Stimulated activated CD4-positive, alpha-beta T cell treated with anti-CD3 and anti-CD28 coated beads, Interleukin-12 subunit alpha, Interleukin-12 subunit beta, amount 100 ng/mL, for 48 hours (primary cell): ENCODE measurements at regions not wholly inside any gene's neighbourhood (a gene's known extent, or its start where the extent isn't known, plus 50 kb on each side); places are given as distances from the start of the nearest gene placed in this dataset.
"Not testable (repeated sequence)": the region's sequence is repeated elsewhere in the genome, so short reads cannot be mapped to it uniquely, and the experiment has no call there.

ENCODE experiments used
- DNase-seq, 3 donors: peaks; one replicate each; pipeline ENCODE4 v3.0.0-alpha.2; 2020; ENCODE audit warnings: low read depth in 2 of 3, low spot score in 1 of 3

DNA sequence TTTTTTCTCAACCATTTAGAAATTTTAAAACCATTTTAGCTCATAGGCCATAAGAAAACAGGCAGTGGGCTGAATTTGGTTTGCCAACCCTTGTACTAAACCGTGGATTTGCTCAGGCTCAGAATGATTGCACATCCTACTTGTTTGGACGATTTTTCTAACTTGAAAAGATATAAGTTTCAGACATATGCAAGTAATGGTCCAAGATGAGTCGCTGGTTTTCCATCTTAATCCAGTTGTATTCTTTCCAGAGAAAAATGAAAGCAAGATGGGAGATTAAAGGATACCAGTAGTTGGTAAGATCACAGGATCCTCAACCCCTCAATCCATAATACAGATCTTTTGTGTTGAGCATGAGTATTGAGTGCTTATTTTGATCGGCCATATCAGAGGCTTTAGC is 250.9 kb downstream of the TINAG start:
- no peak for DNase-seq

DNA sequence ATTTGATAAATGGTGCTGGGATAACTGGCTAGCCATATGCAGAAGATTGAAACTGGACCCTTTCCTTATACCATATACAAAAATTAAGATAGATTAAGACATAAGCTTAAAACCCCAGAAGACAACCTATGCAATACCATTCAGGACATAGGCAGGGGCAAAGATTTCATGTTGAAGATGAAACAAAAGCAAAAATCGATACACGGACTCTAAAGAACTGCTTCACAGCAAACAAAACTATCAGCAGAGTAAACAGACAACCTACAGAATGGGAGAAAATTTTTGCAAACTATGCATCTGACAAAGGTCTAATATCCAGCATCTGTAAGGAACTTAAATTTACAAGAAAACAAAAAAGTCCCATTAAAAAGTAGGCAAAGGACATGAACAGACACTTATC is 255.9 kb downstream of the TINAG start:
- not testable (repeated sequence) for DNase-seq

DNA sequence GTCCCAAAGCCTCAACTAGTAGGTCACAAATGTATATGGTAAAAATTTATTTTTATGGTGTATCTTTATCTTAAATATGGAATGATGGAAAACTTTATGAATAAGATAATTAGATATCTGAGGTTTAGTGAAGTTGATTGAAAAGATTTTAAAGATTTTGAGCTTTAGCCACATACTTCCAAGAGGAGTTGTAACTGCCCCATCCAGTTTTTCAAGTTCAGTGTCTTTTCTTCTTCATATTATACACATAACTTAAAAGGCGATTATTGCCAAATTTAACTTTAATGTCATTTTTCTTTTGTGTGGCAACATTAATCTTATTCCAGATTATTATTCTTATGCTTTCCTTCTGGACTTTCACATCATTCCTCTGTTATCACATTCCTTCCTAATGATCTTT is 266.4 kb downstream of the TINAG start:
- DNase-seq: no peak

DNA sequence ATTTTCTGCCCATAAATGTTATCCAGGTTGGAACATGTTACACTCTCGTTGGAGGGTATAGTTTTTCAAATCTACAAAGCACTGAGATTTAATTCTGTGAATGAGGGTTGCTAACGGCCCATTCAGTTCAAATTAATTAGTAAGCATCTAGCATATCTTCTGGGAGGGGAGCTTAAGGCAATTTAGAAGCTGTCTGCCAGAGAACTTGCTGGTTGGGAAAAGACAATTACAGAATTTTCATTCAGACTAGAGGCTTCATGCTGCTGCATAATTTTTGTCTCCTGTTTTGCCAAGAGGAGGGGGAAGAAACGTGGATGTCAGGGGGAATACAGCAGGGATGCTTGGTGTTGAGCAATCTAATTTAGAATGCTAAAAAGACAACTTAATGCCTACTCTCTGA is 268.3 kb upstream of the FAM83B start:
- DNase-seq: no peak

DNA sequence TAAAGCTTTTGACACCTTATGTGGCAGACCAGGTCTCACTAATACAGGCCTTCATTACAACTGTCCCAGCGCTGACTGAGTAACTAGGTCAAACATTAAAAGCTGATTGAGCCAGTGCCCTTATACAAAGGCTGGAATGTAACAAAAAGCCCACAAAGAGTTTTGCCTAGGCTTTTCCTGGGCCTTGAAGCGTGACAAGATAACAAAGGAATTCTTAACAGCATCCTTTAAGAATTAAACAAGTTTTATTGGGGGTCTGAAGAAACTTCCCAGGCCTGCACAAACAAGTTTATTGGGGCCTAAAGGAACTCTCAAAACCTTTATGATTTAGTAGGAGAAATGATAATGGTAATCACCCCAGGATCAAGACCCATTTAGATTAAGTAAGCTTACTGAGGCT is 267.6 kb upstream of the FAM83B start:
- no peak for DNase-seq

DNA sequence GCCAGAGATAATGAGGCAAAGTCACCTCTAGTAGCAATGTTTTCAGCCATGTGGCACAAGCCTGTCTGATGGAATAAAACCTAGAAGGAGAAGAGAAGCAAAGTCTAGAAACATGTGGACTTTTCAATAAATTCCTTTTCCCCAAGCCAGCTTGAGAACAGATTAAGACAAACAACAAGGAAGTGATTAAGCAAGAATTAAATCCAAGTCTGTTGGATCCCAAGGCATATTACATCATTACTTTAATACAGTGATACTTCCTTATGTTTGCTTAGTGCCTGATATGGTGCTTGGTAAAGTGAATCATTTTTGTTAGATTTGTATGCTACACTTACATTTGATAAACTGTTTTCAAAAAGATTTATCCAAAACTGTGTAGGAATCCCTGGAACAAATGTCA is 260.3 kb upstream of the FAM83B start:
- DNase-seq: no peak

DNA sequence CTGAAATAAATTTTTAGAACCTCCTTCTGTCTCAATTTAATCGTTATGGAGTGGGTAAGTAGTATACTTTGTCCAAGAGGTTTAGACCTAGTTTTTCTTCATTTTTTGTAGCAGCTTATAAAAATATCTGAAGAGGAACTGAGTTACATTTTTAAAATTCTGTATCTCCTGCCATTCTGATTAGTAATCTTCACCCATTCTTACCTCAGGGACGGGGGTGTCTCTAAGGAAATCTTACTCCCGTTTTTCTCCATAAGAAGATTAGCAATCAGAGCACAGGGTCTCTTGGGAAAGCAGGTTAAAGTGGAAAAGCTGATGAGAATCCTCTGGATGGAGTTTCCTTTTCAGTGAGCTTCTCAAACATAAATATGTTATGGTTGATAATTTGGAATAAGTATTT is 259.3 kb upstream of the FAM83B start:
- DNase-seq: no peak

DNA sequence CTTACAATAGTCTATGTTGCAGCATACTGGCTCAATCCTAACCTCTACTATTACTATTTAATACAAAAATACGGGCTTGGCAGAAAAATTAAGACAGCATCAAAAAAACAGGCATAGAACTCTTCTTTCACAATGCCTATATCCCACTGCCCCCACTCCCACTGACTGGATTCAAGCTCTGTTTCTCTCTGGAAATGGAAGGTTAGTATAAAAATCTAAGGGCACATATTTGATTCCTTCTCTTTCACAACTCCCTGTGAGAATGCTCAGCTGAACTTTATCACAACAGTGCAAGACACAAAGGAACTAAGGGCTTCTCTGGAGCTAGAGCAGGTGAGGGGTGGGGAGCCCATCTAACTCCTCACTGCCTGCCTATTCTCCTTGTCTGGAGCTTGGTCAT is 258.4 kb upstream of the FAM83B start:
- DNase-seq: no peak

DNA sequence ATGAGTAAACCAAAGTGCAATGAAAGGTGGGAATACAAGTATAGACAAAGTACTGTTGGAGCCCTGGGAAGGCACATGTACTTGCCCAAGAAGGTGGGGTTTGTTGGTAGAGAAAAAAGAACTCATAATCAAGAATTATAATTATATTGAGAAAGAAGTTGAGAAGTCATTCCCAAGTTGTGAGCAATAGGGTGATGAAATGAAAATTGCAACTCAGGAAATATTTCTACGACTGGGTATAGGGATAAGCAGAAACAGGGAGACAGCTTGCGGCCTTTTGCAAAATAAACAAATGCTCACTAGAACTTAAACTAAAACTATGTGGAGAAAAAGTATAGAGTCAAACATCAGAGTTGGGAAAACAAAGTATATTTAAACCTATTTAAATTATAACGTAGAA is 250.7 kb upstream of the FAM83B start:
- DNase-seq: no peak

DNA sequence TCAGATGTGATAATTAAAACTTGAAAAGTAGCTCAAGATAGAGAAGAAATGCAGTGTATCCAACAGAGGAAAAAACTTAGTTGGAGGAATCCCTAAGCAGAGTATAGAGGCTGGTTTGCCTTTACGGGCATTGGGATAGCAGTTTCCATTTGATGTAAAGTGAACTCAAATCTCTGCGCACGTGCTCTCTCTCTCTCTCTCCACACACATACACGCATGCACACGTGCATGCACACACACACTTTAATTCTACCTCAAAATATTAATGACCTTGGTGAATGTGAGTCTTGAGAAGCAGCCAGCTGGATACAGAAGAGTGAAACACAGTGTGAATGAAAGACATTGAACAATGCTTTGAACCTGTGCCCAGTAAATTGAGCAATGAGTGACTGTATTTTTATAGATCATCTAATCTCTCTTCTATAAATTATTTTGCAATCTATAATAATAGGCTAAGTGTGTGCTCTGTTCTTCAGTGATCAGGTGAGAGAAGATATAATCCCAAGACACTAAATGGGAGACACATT is 247.7 kb upstream of the FAM83B start:
- no peak for DNase-seq

DNA sequence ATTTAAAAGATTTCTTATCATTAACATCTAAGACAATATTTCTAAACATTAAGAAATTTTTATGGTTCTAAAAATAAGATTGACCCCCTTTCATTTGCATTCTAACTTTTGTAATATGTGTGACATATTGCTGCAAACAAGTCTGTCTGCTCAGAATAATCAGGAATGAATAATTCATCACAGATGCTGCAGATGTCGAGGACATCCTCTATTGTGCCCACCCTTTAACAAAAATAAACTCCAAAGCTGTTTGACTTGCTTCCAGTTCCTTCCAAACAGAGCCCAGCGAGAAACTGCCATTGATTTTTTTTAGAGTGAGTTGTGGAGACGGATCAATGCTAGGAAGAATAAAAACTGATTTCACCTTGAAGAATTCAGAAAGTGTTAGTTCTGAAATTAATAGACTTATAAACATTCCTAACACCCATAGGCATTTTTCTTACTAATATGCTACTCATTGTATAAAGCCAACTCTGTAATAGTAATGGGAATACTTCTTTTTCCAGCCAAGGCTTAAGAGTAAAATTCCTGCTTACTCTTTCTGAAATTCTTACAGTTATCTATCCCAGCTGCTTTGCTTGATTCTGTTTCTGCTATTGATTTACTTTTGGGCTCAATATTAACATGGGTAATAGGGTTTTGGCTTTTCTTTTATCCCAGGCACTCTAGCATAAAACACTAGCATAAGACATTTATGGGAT is 244.8 kb upstream of the FAM83B start:
- no peak for DNase-seq

DNA sequence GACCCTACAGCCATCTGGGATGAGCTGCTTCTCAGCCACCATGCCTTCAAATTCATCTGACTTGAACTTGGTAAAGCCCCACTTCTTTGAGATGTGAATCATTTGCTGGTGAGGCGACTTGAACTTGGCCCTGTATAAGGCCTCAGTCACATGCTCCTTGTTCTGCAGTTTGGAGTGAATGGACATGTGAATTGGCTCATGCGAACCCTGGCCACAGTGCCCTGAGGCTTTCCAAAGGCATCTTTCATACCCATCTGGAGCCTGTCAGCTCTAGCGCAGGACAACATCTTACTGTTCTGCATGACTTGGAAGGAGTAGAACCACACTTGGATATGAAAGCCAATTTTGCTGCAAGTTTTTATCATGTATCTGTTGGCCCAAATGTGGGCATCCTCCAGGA is 244.0 kb upstream of the FAM83B start:
- no peak for DNase-seq

DNA sequence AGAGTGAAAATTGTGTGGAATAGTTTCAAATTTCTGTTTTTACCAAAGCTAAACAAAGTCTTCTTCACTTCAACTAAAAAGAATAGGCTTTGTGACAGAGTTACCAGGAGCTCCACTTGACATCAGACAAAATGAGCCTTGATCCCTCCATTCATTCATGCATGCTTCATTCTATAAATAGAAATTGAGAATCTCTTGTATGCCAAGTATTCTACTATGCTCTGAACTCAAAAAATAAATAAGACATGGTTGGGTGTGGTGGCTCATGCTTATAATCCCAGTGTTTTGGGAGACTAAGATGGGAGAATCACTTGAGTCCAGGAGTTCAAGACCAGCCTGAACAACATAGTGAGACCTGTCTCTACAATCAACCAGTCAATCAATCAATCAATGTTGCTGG is 236.6 kb upstream of the FAM83B start:
- no peak for DNase-seq

DNA sequence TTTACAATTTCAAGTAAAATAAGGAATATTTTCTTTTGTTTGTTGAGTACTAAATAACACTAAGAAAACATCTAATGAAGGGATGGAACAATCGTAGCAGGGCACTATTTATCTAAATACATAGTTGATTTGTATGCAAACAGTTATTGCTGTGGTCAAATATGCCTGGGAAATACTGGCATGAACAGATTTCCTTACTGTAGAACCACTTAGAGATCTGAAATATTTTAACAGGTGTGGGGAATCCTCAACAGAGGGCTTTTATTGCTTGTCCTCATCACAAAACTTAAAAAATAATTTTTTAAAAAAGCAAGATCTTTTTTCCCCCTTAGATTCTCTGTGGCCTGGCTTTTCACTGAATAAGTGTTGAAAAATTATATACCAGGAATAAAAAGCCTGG is 233.0 kb upstream of the FAM83B start:
- DNase-seq: no peak

DNA sequence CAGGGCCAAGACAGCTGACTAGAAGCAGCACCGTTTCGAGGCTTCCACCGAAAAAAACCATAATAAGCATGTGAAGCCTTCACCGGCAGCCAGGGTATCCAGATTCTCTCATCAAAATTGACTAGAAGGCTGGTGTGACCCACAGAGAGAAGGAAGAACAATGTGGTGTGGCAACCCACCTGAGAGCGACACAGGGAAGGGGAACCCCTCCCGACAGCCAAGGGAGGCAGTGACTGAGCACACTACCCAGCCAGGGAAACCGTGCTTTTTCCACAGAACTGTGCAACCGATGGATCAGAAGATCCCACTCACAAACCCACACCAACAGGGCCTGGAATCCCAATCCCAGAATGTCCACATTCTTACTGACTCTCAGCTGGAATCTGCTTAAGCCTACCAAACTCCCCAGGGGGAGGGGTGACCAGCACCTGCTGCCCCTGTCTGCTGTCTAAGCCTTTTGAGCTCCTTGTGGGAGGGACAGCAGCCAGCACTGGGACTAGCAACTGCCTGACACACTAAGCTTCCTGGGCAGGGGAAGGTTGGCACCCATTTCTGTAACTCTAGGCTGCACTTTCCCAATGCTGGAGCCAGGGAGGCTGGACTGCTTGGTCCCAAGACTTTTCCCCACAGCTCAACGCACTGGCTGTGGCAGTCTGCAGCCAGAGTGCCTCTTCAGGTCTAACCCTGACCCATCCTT is 231.9 kb upstream of the FAM83B start:
- DNase-seq: no peak

DNA sequence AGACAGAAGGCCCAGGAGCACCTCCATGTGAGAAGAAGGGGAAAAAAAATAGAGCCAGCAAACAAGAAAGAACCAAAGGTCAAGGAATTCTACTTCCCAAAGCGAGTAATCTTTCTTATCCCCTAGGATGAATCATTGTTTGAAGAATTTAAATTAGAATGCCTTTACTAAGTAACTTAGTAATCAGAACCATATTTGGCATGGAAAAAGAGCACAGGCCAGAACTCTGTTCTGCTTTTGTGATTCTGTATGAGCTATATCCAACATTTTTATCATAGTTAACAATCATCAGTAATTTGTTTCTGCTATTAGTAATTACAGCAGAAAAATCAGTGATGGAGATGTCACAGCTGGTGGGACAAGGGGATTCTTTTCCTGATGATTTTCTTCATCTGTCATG is 228.8 kb upstream of the FAM83B start:
- no peak for DNase-seq

DNA sequence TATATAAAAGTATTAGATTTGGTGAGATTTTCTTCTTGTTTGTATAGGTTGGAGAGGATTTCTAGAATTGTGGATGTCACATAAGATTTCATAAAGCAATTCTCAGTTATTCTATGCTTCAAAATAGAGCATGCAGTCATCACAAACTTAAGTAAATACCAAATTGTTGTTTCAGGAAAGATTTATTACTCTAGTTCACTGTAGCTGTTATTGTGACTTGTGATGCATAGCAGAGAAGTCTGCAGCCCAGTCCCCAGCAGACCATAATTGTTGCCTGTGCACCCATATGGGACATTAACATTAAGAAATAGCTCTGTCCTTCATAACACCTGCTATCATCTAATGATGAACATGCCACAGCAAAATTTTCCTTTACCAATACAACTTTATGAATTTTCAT is 228.0 kb upstream of the FAM83B start:
- no peak for DNase-seq

DNA sequence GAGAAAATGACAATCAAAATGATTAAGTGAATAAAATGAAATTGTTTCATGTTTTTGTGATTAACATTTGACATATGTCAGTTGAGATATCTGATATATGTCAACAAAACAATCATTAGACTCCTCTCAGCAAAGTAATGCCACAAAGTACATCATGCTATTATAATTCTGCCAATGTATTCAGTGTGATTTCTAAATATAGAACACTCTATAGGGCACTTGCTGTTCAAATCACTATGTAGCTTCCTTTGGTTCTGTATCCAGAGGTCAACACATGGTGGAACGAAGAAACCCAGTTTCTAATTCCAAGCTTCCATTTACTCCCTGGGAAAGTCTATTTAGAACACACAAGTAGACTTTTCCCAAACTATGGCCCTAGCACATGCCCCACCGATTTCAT is 227.5 kb upstream of the FAM83B start:
- no peak for DNase-seq

DNA sequence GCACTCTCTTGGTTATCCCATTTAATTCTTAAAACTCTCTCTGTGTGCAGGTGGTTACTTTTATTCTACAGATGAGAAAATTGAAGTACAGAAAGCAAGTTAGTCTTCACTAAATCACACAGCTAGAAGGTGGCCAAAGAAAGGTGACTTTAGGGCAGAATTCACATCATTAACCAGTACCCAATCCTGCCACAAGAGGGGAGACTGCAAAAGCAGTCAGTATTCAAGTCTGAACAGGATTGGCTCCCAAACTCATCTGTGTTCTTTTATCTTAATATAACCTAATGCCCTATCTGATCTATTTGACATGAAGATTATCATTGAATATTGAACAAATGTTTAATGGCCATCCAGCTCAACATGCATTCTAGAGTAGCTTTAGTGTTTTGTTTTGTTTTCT is 225.3 kb upstream of the FAM83B start:
- DNase-seq: no peak

DNA sequence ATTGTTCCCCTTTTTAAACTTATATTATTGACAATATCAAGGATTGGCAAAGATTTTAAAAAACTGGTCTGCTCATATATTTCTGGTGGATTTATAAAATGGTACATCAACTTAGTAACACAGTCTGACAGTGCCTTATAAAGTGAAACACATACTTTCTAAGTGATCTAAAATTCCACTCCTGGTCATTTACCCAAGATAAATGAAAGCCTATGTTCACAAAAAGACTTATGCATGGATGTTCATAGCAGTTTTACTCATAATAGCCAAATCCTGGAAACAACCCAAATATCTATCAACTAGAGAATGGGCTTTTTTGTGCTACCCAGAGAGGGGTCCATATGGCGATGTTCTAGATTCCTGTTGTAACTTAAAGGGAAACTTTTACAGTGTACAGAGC is 222.4 kb upstream of the FAM83B start:
- no peak for DNase-seq

DNA sequence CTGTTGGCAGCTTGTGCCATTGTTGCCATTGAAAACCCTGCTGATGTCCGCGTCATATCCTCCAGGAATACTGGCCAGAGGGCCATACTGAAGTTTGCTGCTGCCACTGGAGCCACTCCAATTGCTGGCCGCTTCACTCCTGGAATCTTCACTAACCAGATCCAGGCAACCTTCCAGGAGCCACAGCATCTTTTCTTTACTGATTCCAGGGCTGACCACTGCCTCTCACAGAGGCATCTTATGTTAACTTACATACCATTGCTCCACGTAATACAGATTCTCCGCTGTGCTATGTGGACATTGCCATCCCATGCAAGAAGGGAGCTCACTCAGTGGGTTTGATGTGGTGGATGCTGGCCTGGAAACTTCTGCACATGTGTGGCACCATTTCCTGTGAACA is 221.8 kb upstream of the FAM83B start:
- DNase-seq: no peak

DNA sequence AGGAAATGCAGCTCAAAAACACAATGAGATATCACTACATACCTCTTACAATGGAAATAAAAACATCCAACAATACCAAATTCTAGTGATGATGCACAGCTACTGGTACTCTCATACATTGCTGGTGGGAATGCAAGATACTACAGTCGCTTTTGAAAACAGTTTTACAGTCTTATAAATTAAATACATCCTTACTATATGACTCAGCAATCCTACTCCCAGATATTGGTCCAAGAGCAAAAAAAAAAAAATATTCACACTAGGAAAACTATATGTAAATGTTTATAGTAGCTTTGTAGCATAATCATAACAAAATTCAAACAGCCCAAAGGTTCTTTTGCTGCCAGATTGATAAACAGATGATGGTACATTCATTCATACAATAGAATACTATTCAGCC is 217.4 kb upstream of the FAM83B start:
- DNase-seq: no peak

DNA sequence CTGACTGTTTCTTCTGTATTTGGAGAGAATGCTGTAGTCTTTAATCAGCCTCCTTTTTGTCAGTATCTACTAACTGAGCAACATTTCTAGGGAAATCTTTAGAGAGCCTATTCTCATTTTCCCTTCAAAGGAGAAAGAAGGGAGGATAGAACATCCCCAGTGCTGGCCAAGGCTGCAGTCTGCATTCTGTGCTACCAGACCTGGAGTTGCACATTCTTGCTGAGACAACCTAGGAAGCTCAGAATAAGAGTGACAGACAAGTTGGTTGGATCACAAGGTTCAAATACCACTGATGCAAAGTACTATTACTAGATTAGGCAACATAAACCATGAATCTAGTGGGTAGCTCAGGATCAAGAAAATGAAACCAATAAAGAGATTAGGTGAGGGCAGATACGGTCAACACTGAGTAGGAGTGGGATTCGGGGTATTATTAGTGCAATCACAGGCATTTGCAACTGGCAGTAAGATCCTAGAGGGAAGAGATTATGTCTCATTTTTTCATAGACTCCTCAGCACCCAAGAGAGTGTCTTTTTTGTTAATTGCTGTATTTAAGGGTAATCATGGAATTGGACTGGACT is 213.5 kb upstream of the FAM83B start:
- DNase-seq: no peak
